HEK293 (cell line): ENCODE measurements at regions not wholly inside any gene's neighbourhood (a gene's known extent, or its start where the extent isn't known, plus 50 kb on each side); places are given as distances from the start of the nearest gene placed in this dataset.

ENCODE experiments used
- CTCF ChIA-PET: fragments of 350-600 bp; formaldehyde crosslinking; extraction: SDS; loops from one replicate; lab custom pipeline; 2021; ENCODE audit warnings: antibody characterized with exemption; lab: Yijun Ruan, JAX
- POLR2A ChIA-PET: fragments of 300-600 bp; formaldehyde crosslinking; extraction: SDS; loops from one replicate; lab custom pipeline; 2020; ENCODE audit warnings: antibody characterized with exemption, inconsistent platforms; lab: Yijun Ruan, JAX
- H3K27ac ChIP-seq: fragments of 200-500 bp; sonication (Bioruptor generic); 2 replicates; pipeline ENCODE4 v1.5.1; 2014; ENCODE audit warnings: low read depth, low read length, control low read depth, inconsistent platforms; ENCODE audit errors: extremely low read depth
- H3K36me3 ChIP-seq, 2 experiments: fragments of 200-500 bp in 1 of 2; sonication (Bioruptor generic) in 1 of 2; 1 replicate in 1 of 2; 2 replicates in 1 of 2; pipeline ENCODE4 v1.5.1; 2014 to 2017; ENCODE audit warnings: inconsistent platforms in 2 of 2, low read length in 2 of 2; ENCODE audit not compliant: control insufficient read depth in 2 of 2, insufficient read depth in 1 of 2
- H3K4me1 ChIP-seq: fragments of 200-500 bp; sonication (Bioruptor generic); 2 replicates; pipeline ENCODE4 v1.5.1; 2014; ENCODE audit warnings: mild to moderate bottlenecking, low read length, inconsistent platforms; ENCODE audit not compliant: control insufficient read depth, insufficient read depth
- H3K4me3 ChIP-seq: 2 replicates; pipeline ENCODE4 v1.5.1; 2011; ENCODE audit warnings: low read depth, mild to moderate bottlenecking, control low read depth, low read length, moderate library complexity
- H3K9me3 ChIP-seq: fragments of 200-500 bp; sonication (Bioruptor generic); 2 replicates; pipeline ENCODE4 v1.5.1; 2014; ENCODE audit warnings: low read depth, low read length, inconsistent platforms; ENCODE audit not compliant: control insufficient read depth, insufficient read depth
- TSHZ1 ChIP-seq: fragments of 450-650 bp; formaldehyde crosslinking; IDR thresholded peaks from 2 replicates; pipeline ENCODE4 v1.5.1; 2016; ENCODE audit warnings: missing biosample characterization, missing genetic modification characterization, borderline replicate concordance
- ZFP41 ChIP-seq: fragments of 450-650 bp; formaldehyde crosslinking; IDR thresholded peaks from 2 replicates; pipeline ENCODE4 v1.5.1; 2016; ENCODE audit warnings: missing biosample characterization, missing genetic modification characterization, borderline replicate concordance
- ZNF174 ChIP-seq: fragments of 450-650 bp; formaldehyde crosslinking; IDR thresholded peaks from 2 replicates; pipeline ENCODE4 v1.5.0; 2017; ENCODE audit warnings: missing biosample characterization, mild to moderate bottlenecking, missing genetic modification characterization
- ZNF26 ChIP-seq: fragments of 450-650 bp; formaldehyde crosslinking; IDR thresholded peaks from 2 replicates; pipeline ENCODE4 v1.5.1; 2016; ENCODE audit warnings: missing biosample characterization, missing genetic modification characterization
- ZNF266 ChIP-seq: fragments of 450-650 bp; formaldehyde crosslinking; IDR thresholded peaks from 2 replicates; pipeline ENCODE4 v1.5.1; 2016; ENCODE audit warnings: missing biosample characterization, missing genetic modification characterization, low read depth
- ZNF292 ChIP-seq: fragments of 450-650 bp; formaldehyde crosslinking; IDR thresholded peaks from 2 replicates; pipeline ENCODE4 v1.5.1; 2016; ENCODE audit warnings: low read depth, missing biosample characterization, missing genetic modification characterization, borderline replicate concordance
- ZNF341 ChIP-seq: fragments of 450-650 bp; formaldehyde crosslinking; IDR thresholded peaks from 2 replicates; pipeline ENCODE4; 2016; ENCODE audit warnings: low read depth, missing biosample characterization, missing genetic modification characterization
- ZNF354C ChIP-seq: fragments of 450-650 bp; formaldehyde crosslinking; IDR thresholded peaks from 2 replicates; pipeline ENCODE4 v1.5.1; 2016; ENCODE audit warnings: missing biosample characterization, missing genetic modification characterization, low read depth, borderline replicate concordance
- ZNF473 ChIP-seq: fragments of 450-650 bp; formaldehyde crosslinking; IDR thresholded peaks from 2 replicates; pipeline ENCODE4 v1.5.1; 2017; ENCODE audit warnings: missing biosample characterization, missing genetic modification characterization
- ZNF513 ChIP-seq: fragments of 450-650 bp; IDR thresholded peaks from 2 replicates; pipeline ENCODE4 v1.5.1; 2018; ENCODE audit warnings: missing biosample characterization, missing genetic modification characterization
- ZNF544 ChIP-seq: fragments of 450-650 bp; formaldehyde crosslinking; IDR thresholded peaks from 2 replicates; pipeline ENCODE4 v1.5.0; 2017; ENCODE audit warnings: missing biosample characterization, missing genetic modification characterization
- ZNF571 ChIP-seq: fragments of 450-650 bp; formaldehyde crosslinking; IDR thresholded peaks from 2 replicates; pipeline ENCODE4 v1.5.0; 2017; ENCODE audit warnings: missing biosample characterization, missing genetic modification characterization
- ZNF623 ChIP-seq: fragments of 450-650 bp; formaldehyde crosslinking; IDR thresholded peaks from 2 replicates; pipeline ENCODE4 v1.5.1; 2016; ENCODE audit warnings: missing biosample characterization, missing genetic modification characterization
- ZNF624 ChIP-seq: fragments of 450-650 bp; formaldehyde crosslinking; IDR thresholded peaks from 2 replicates; pipeline ENCODE4 v1.5.1; 2017; ENCODE audit warnings: missing biosample characterization, missing genetic modification characterization
- ZNF664 ChIP-seq: fragments of 450-650 bp; formaldehyde crosslinking; IDR thresholded peaks from 2 replicates; pipeline ENCODE4 v1.5.1; 2016; ENCODE audit warnings: missing biosample characterization, missing genetic modification characterization
- ZNF768 ChIP-seq: fragments of 450-650 bp; formaldehyde crosslinking; IDR thresholded peaks from 2 replicates; pipeline ENCODE4 v1.5.1; 2018; ENCODE audit warnings: missing biosample characterization, mild to moderate bottlenecking, missing genetic modification characterization
- ZSCAN16 ChIP-seq: fragments of 450-650 bp; formaldehyde crosslinking; IDR thresholded peaks from 2 replicates; pipeline ENCODE4 v1.5.1; 2016; ENCODE audit warnings: missing biosample characterization, missing genetic modification characterization
- TF ChIP-seq, protein P1 (sequence below): fragments of 450-650 bp; formaldehyde crosslinking; IDR thresholded peaks from 2 replicates; pipeline ENCODE4 v1.5.1; 2016; ENCODE audit warnings: missing biosample characterization, missing genetic modification characterization
- TF ChIP-seq, protein P2 (sequence below): fragments of 450-650 bp; formaldehyde crosslinking; IDR thresholded peaks from 2 replicates; pipeline ENCODE4 v1.5.1; 2016; ENCODE audit warnings: missing biosample characterization, missing genetic modification characterization

DNA sequence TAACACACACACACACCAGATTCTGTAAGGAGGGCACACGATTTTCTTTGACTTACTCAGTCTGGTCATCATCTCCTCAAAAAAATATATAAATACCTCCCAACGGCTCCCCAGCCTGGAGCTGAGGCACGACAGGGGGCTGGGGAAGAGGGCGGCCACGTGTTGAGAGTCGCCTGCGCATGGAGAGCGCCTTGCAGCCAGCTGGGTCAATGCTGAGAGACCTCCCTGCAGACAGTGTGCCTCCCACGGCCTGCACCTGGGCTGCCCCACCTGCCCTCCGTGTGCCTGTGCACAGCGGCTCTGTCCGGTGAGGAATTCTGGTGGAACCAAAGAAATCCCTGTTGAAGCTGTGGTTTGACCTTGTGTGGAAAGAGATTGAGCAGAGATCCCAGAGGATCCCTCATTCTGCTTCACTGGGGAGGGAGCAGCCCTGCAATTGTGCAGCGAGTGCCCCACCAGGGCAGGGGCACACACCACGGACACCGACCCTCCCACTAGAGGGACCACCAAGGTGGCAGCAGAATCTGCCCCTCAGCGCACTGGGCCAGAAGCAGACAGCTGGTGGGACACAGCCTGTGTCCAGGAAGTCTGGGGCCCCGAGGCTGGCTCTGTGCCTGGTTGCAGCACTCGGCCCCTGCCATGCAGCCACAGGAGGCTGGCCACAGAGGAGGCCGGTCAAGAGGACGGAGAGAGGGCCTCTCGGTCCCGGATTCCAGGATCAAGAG lies 150.5 kb upstream of the PPP2R2D start:
- no peak for TF ChIP-seq ZNF623 (tag by site-specific recombination)
- no peak for TF ChIP-seq ZNF292
- TF ChIP-seq ZNF174 (tag by site-specific recombination) = no peak
- no peak for TF ChIP-seq ZNF664 (tag by site-specific recombination)
- TF ChIP-seq ZNF354C (tag by site-specific recombination) = no peak
- TF ChIP-seq, protein P1, sequence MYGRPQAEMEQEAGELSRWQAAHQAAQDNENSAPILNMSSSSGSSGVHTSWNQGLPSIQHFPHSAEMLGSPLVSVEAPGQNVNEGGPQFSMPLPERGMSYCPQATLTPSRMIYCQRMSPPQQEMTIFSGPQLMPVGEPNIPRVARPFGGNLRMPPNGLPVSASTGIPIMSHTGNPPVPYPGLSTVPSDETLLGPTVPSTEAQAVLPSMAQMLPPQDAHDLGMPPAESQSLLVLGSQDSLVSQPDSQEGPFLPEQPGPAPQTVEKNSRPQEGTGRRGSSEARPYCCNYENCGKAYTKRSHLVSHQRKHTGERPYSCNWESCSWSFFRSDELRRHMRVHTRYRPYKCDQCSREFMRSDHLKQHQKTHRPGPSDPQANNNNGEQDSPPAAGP (tag by site-specific recombination) = no peak
- no peak for TF ChIP-seq ZNF341 (tag by site-specific recombination)
- TF ChIP-seq ZNF26 = no peak
- TF ChIP-seq ZNF513 = no peak
- no peak for TF ChIP-seq ZNF544
- TF ChIP-seq ZNF473 (tag by site-specific recombination) = no peak
- no peak for TF ChIP-seq ZSCAN16
- Histone ChIP-seq H3K4me3 (no peak overlapping the region), H3K27ac (no peak overlapping the region), H3K9me3 (no peaks in the 10 kb centered on the region), H3K4me1 (no peaks in the 10 kb centered on the region), H3K36me3 (no peaks in the 10 kb centered on the region)
- CTCF ChIA-PET = no interaction called here
- POLR2A ChIA-PET = no interaction called here

- Histone ChIP-seq H3K4me1 (no peaks in the 10 kb centered on the region), H3K9me3 (no peaks in the 10 kb centered on the region), H3K4me3 (no peak overlapping the region), H3K27ac (no peak overlapping the region), H3K36me3 (no peaks in the 10 kb centered on the region)
- POLR2A ChIA-PET = no interaction called here
- TF ChIP-seq ZNF768 (tag by site-specific recombination) (no peak), ZNF624 (tag by site-specific recombination) (no peak), ZNF571 (no peak), ZNF544 (no peak), TSHZ1 (tag by site-specific recombination) (no peak), ZNF266 (tag by site-specific recombination) (no peak), ZFP41 (no peak)
- TF ChIP-seq, protein P2, sequence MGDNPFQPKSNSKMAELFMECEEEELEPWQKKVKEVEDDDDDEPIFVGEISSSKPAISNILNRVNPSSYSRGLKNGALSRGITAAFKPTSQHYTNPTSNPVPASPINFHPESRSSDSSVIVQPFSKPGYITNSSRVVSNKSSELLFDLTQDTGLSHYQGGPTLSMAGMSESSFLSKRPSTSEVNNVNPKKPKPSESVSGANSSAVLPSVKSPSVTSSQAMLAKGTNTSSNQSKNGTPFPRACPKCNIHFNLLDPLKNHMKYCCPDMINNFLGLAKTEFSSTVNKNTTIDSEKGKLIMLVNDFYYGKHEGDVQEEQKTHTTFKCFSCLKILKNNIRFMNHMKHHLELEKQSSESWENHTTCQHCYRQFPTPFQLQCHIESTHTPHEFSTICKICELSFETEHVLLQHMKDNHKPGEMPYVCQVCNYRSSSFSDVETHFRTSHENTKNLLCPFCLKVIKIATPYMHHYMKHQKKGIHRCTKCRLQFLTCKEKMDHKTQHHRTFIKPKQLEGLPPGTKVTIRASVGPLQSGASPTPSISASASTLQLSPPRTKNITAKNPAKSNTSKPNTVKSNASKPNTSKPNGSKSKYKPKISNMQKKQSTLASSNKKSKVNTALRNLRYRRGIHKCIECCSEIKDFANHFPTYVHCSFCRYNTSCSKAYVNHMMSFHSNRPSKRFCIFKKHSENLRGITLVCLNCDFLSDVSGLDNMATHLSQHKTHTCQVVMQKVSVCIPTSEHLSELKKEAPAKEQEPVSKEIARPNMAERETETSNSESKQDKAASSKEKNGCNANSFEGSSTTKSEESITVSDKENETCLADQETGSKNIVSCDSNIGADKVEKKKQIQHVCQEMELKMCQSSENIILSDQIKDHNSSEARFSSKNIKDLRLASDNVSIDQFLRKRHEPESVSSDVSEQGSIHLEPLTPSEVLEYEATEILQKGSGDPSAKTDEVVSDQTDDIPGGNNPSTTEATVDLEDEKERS (tag by site-specific recombination) = no peak
- CTCF ChIA-PET = no interaction called here
Measured at GRCh38 chr10:131750973-131751826, 149.6 kb upstream of the PPP2R2D start.
